ENCODE measurements at regions not wholly inside any gene's neighbourhood (a gene's known extent, or its start where the extent isn't known, plus 50 kb on each side); places are given as distances from the start of the nearest gene placed in this dataset.

- TF ChIP-seq CTCF (conservative IDR thresholded peaks at IDR 0.05; ENCODE audit: low read length) (no peak), EZH2phosphoT487 (IDR thresholded peaks at IDR 0.05; ENCODE audit: borderline replicate concordance, low read depth, low read length) (no peak)
These were observed 605.7 kb downstream of the NUF2 start for GRCh38 chr1:163927493-163927892.
